OCI-LY1 (cell line): ENCODE measurements at regions not wholly inside any gene's neighbourhood (a gene's known extent, or its start where the extent isn't known, plus 50 kb on each side); places are given as distances from the start of the nearest gene placed in this dataset.

ENCODE experiments used
- H2AFZ ChIP-seq: fragments of 200-600 bp; sonication (generic), shearing (Covaris generic); 2 replicates; pipeline ENCODE4 v1.6.0; 2014; ENCODE audit warnings: antibody characterized with exemption, mild to moderate bottlenecking, low read length
- H3F3A ChIP-seq: fragments of 200-600 bp; sonication (generic), shearing (Covaris generic); 2 replicates; pipeline ENCODE4 v1.6.0; 2014; ENCODE audit warnings: mild to moderate bottlenecking, antibody characterized with exemption, low read length, moderate library complexity; ENCODE audit not compliant: insufficient read depth
- H3K27ac ChIP-seq: fragments of 200-600 bp; sonication (generic); 2 replicates; pipeline ENCODE4 v1.5.1; 2014; ENCODE audit warnings: low read length, mixed run types, mild to moderate bottlenecking, low read depth; ENCODE audit not compliant: poor library complexity, severe bottlenecking
- H3K27me3 ChIP-seq: fragments of 200-600 bp; sonication (generic); 2 replicates; pipeline ENCODE4 v1.6.0; 2014; ENCODE audit warnings: antibody characterized with exemption, mild to moderate bottlenecking, low read length, moderate library complexity; ENCODE audit not compliant: insufficient read depth
- H3K36me3 ChIP-seq: fragments of 200-600 bp; sonication (generic); 2 replicates; pipeline ENCODE4 v1.6.1; 2014; ENCODE audit warnings: mild to moderate bottlenecking, antibody characterized with exemption, low read length, moderate library complexity, mixed read lengths; ENCODE audit not compliant: insufficient read depth
- H3K4me1 ChIP-seq: fragments of 200-600 bp; sonication (generic); 2 replicates; pipeline ENCODE4 v1.5.1; 2014; ENCODE audit warnings: mild to moderate bottlenecking, low read length, moderate library complexity; ENCODE audit not compliant: insufficient read depth, severe bottlenecking
- H3K4me2 ChIP-seq: fragments of 200-600 bp; sonication (generic), shearing (Covaris generic); 2 replicates; pipeline ENCODE4 v1.6.1; 2014; ENCODE audit warnings: low read length
- H3K4me3 ChIP-seq: fragments of 200-600 bp; sonication (generic); 2 replicates; pipeline ENCODE4 v1.5.1; 2014; ENCODE audit warnings: low read length, low read depth, mild to moderate bottlenecking, mixed read lengths; ENCODE audit not compliant: poor library complexity, severe bottlenecking
- H3K79me2 ChIP-seq: fragments of 200-600 bp; shearing (Covaris generic); 2 replicates; pipeline ENCODE4 v1.6.1; 2016; ENCODE audit warnings: mixed run types, low read length, mixed read lengths; ENCODE audit not compliant: insufficient read depth
- H3K9ac ChIP-seq: fragments of 200-600 bp; sonication (generic), shearing (Covaris generic); 2 replicates; pipeline ENCODE4 v1.6.1; 2014; ENCODE audit warnings: mild to moderate bottlenecking, low read length, mixed read lengths
- H3K9me2 ChIP-seq: fragments of 200-600 bp; sonication (generic), shearing (Covaris generic); 2 replicates; pipeline ENCODE4 v1.6.1; 2014; ENCODE audit warnings: low read depth, mild to moderate bottlenecking, low read length, mixed read lengths
- H3K9me3 ChIP-seq: fragments of 200-600 bp; shearing (Covaris generic); 2 replicates; pipeline ENCODE4 v1.6.1; 2014; ENCODE audit warnings: low read length, mixed read lengths
- H4K20me1 ChIP-seq: fragments of 200-600 bp; sonication (generic), shearing (Covaris generic); 2 replicates; pipeline ENCODE4 v1.6.0; 2016; ENCODE audit warnings: mild to moderate bottlenecking, low read length; ENCODE audit not compliant: insufficient read depth
- CTCF ChIP-seq: fragments of 200-600 bp; sonication (generic), shearing (Covaris generic); IDR thresholded peaks from 2 replicates; pipeline ENCODE4 v1.5.1; 2017; ENCODE audit warnings: mild to moderate bottlenecking, antibody characterized with exemption, low read length, moderate library complexity, mixed read lengths
- EZH2 ChIP-seq: fragments of 200-600 bp; sonication (generic), shearing (Covaris generic); IDR thresholded peaks from 2 replicates; pipeline ENCODE4 v1.8.0; 2017; ENCODE audit warnings: borderline replicate concordance, mixed run types, mild to moderate bottlenecking, antibody characterized with exemption, low read length, moderate library complexity, mixed read lengths

GRCh38 chr18:8960740-8961657, 141.5 kb upstream of the NDUFV2 start:
- Histone ChIP-seq H3K4me1 (no peaks in the 10 kb centered on the region), H3F3A (no peaks in the 10 kb centered on the region), H3K79me2 (no peaks in the 10 kb centered on the region), H2AFZ (no peak overlapping the region), H3K4me3 (no peak overlapping the region), H3K36me3 (no peaks in the 10 kb centered on the region), H4K20me1 (no peaks in the 10 kb centered on the region), H3K9me2 (no peaks in the 10 kb centered on the region), H3K27ac (no peak overlapping the region), H3K4me2 (no peak overlapping the region), H3K9ac (no peak overlapping the region), H3K9me3 (no peaks in the 10 kb centered on the region), H3K27me3 (0 out of 2 replicates have a peak, but pooled peaks cover 4% of the 10 kb centered on the region)
- TF ChIP-seq CTCF = no peak
- TF ChIP-seq EZH2 = no peak

- no peak overlapping the region for H3K4me2 ChIP-seq
- no peak overlapping the region for H3K4me3 ChIP-seq
- no peaks in the 10 kb centered on the region for H4K20me1 ChIP-seq
- no peaks in the 10 kb centered on the region for H3K9me3 ChIP-seq
- no peak overlapping the region for H2AFZ ChIP-seq
- H3K9ac ChIP-seq = no peak overlapping the region
- H3K79me2 ChIP-seq = no peaks in the 10 kb centered on the region
- H3F3A ChIP-seq = no peaks in the 10 kb centered on the region
- H3K9me2 ChIP-seq = no peaks in the 10 kb centered on the region
- peaks cover 7% of the 10 kb centered on the region for H3K4me1 ChIP-seq
- TF ChIP-seq EZH2 = no peak
- TF ChIP-seq CTCF = no peak
- H3K27ac ChIP-seq = no peak overlapping the region
- no peaks in the 10 kb centered on the region for H3K36me3 ChIP-seq
- no peaks in the 10 kb centered on the region for H3K27me3 ChIP-seq
Observed at GRCh38 chr18:8962192-8962779, 140.2 kb upstream of the NDUFV2 start.

GRCh38 chr18:8962855-8963635, 139.5 kb upstream of the NDUFV2 start:
- H3K27ac ChIP-seq = no peak overlapping the region
- H3K9me2 ChIP-seq = no peaks in the 10 kb centered on the region
- no peak for TF ChIP-seq CTCF
- H3K4me1 ChIP-seq = peaks cover 12% of the 10 kb centered on the region
- H3K36me3 ChIP-seq = no peaks in the 10 kb centered on the region
- H3K4me3 ChIP-seq = no peak overlapping the region
- H3K27me3 ChIP-seq = no peaks in the 10 kb centered on the region
- no peaks in the 10 kb centered on the region for H3K9me3 ChIP-seq
- H3K9ac ChIP-seq = no peak overlapping the region
- H3K4me2 ChIP-seq = no peak overlapping the region
- H4K20me1 ChIP-seq = no peaks in the 10 kb centered on the region
- H2AFZ ChIP-seq = no peak overlapping the region
- no peaks in the 10 kb centered on the region for H3K79me2 ChIP-seq
- no peaks in the 10 kb centered on the region for H3F3A ChIP-seq
